Islet of Langerhans (tissue), 1 donor: ENCODE measurements at regions not wholly inside any gene's neighbourhood (a gene's known extent, or its start where the extent isn't known, plus 50 kb on each side); places are given as distances from the start of the nearest gene placed in this dataset.

ENCODE experiments used
- FAIRE-seq: peaks from one replicate; lab custom pipeline; 2011; peaks lifted over from hg19 to GRCh38; lab: Jason Lieb, UNC

DNA sequence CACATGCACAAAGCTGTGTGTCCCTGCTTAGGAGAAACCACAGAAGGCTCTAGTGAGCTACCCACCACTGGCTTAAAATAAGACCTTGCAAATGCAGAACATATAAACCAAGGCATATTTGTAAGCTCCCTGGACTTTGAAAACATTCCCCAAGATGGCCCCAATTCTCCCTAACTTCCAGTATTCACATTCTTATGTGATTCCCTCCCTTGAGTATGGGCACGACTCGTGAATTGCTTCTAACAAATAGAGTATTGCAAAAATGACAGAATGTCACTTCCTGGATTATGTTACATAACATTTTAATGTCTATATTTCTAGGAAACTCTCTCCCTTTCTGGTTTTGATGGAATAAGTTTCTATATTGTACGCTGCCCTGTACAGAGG, 131.8 kb upstream of the MCTP2 start:
- no peak for FAIRE-seq

DNA sequence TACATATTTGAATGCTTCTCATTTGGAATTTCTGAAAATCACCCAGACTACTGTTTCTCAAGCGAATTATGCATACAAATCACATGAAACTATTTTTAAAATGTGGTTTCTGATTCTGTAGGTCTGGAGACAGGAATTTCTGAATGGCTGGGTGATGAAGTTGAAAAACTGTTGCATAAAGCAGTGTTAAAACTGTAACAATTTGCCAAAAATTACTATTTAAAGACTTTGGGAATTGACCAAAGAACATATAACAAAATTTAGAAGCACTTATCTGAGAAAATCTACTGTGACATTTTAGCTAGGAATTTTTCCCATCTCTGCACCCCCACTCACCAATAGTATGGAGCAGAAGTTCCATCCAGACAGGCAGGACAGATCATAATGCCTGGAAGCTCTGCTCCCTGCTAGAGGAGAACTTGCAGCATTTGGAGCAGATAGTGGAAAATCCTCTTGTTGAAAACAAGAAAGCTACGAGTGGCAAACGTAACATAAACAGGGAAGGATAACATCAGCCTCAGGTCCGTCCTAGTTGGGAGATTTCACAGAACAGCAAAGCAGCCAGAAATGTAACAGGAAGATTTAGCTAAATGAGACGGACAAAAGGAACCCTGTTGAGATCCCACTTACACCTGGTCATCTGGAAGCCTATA, 132.3 kb upstream of the MCTP2 start:
- FAIRE-seq, result no peak

DNA sequence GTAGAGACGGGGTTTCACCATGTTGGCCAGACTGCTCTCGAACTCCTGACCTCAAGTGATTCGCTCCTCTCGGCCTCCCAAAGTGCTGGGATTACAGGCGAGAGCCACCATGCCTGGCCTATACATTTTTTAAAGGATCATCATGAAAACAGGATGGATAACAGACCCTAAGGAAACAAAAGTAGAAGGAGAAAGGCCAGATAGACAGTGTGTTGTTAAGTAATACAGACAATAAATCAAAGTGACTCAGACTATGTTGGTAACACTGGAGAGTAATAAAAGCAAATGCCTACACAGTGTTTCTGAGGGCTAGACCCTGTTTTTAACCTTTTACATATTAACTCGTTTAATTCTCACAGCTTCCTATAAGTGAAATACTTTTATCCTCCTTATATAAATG, 133.8 kb upstream of the MCTP2 start:
- FAIRE-seq, result no peak

DNA sequence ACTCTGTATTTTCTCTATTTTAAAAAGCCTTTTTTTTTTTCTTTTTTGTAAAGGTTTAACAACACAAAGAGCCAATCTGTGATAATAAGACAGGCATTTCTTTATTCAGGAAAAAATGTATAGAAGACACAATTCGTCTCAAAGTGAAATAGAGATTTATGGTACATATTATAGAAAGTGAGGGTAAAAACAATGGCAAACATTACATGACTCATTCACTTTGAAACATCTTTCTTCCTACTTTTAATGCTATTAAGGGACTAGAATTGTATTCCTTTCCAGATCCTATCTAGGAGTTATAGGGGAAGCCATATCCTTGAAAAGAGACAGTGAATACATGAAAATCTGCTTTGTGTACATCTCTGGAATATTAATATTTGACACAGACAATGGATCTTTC, 137.1 kb upstream of the MCTP2 start:
- no peak for FAIRE-seq

DNA sequence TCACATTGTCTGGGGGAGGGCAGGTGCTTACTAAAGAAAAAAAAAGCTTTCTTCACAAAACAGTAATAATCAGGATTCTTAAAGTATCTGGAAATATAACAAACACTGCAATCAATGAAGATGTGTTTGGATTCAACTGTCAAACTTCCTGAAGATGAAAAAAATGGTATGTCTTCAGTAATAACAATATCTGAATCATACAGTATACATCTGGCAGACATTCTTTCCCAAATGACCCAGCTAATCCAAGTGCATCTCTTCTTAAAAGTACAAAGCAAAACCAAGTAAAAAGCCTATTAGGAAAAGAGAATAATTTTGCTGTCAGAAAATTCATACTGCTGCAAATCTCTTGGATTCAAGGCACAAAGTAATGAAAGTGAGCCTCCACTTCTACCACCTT, 145.0 kb upstream of the MCTP2 start:
- no peak for FAIRE-seq

DNA sequence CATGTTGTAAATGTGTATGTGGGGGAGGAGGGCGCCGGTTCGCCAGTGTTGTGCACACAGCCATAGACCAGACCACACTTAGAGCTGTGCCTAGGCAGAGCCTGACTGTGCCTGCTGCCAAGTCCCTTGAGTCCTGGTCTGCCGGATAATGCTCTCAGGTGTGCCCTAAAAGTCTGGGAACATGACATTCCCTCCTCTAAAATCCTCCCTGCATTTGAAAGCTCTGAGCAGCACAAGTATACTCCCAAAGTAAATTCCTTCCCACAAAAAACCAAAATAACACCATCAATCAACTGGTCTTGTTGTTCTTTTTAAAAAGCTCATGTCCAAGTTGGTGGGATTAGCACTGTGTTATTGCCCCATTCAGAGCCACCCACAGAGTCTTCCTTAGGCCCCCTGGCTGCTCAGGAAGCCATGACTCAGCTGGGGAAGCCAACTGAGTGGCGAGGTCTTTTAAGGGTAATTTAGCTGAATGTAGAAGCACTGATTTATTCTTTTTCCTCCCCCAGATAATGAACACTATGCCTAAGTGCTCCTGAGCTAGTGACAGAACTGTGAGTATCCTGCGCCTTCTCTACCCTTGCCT, 147.8 kb upstream of the MCTP2 start:
- no peak for FAIRE-seq

DNA sequence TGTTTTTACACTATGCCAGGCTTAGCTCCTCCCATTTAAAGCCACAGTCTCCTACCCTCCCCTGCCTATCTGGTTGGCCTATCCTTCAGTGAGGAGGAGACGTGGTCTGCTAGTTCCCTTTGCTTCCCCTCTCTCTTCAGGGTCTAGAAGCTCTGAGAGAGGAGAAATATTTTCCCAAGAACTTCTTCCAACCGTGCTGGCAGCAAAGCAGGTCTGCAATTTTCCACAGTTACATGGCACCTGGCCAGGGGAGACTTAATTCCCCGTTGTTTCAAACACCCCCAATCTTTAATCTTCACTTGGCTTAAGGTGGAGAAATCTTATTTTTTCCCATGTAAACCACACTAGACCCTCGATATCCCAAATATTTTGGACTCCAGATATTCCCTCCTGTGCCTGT, 149.5 kb upstream of the MCTP2 start:
- FAIRE-seq, result no peak

DNA sequence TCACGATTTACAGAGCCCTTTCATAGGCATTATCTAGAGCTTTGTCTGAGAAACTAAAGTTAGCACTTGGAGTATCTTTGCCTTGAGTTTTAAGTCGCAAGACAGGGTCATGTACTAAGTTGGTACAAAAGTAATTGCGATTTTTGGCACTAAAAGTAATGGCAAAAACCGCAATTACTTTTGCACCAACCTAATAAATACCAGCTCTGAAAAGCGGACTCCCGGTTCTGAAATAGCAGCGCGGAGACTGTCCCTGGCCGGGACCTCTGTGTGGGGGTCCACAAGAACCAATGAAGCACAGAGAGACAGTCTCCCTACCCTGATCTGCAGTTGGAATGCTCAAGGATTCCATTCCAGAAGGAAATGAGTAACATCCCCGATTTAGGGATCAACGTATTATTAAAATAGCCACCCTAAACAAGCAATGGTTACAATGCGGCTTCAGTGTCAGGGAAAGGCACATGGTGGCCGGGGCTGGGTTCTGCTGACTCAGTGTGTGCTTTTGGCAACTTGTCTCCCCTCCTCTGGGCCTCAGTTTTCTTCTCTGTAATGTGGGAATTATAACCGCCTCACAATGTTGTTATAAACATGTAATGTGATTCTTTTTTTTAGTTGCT, 150.3 kb upstream of the MCTP2 start:
- FAIRE-seq, result no peak

DNA sequence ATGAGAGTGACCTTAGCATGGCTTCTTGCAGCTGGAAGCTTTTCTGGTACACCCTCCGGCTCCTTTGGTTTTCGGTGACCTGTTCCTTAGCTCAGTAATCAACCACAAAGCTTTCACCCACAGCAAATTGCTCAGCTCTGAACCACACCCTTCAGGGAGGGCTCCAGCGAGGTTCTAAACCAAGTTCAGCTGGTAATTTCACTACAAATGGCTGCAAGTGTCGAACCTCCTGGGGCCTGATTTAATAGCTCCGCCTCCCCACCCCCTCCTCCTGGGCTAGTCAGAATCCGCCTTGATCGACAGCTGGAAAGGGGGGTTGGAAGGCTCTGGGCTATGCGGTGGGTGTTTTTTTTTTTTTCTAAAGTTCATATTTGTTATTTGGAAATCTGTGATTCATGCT, 150.9 kb upstream of the MCTP2 start:
- FAIRE-seq, result no peak

DNA sequence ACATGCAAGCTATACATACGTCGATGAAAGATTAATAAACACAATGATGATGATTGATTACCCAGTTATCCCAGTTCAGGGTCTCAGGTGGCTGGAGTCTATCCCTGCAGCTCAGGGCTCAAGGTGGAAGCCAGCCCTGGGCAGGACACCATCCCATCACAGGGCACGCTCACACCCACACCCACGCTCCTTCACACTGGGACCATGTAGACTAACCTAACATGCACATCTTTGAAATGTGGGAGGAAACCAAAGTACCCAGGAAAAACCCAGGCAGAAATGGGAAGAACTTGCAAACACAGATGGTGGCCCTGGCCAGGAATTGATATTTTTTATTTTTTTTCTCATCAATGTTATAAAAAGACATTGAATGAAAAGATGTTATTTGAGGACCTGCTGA, 151.4 kb upstream of the MCTP2 start:
- no peak for FAIRE-seq

DNA sequence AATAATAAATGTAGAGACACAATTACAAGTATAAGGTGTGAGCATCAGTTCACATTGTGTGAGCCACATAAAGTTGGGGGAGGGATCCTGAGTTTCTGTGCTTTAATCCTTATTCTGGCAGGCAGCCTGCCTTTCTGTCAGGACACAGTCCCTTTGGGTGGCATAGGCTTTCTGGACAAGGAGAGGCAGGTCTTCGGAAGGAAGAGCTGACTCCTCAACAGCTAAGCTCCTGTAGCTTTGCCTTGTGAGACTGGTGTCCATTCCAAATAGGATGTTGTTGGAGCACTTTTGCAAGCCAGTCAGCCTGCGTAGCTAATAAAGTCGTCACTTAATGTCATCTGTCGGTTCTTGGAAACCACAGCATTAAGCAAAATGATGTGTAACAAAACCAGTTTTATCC, 151.9 kb upstream of the MCTP2 start:
- FAIRE-seq, result no peak

DNA sequence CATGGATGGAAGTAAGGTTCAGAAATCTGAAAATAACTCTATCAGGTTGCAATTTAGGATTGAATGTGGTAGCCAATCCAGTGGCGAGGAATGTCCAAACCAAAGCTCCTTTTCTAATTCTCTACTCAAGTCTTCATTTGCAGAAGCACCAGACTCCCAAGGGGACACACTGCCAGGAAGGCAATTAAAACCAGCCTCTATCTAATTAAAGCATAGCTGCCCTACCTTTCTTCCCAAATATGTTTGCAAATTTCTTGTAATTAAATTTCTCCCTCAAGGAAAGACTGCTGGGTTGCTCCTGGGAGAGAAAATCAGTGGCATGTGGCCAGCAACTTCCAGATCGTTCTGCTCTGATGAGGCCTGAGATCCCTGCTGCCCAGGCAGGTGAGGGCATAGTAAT, 153.4 kb upstream of the MCTP2 start:
- FAIRE-seq, result no peak

DNA sequence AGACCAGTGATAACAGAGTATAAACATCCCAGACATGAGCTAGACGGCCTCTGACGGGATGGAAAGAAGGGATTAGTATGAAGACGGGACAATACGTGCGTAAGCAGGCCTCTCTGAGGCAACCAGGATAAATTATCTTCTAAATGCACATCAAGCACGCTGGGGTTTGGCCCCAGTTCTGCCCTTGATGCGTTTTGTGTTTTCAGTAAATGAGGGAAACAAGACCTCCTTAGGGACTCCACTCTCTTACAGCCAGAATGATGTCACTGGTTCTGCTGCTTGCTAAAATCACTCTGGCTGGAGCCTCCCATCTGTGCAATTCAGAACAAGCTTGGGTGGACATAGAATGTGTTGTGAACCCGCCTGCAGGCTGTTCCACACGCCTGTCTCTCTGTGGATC, 156.0 kb upstream of the MCTP2 start:
- no peak for FAIRE-seq

DNA sequence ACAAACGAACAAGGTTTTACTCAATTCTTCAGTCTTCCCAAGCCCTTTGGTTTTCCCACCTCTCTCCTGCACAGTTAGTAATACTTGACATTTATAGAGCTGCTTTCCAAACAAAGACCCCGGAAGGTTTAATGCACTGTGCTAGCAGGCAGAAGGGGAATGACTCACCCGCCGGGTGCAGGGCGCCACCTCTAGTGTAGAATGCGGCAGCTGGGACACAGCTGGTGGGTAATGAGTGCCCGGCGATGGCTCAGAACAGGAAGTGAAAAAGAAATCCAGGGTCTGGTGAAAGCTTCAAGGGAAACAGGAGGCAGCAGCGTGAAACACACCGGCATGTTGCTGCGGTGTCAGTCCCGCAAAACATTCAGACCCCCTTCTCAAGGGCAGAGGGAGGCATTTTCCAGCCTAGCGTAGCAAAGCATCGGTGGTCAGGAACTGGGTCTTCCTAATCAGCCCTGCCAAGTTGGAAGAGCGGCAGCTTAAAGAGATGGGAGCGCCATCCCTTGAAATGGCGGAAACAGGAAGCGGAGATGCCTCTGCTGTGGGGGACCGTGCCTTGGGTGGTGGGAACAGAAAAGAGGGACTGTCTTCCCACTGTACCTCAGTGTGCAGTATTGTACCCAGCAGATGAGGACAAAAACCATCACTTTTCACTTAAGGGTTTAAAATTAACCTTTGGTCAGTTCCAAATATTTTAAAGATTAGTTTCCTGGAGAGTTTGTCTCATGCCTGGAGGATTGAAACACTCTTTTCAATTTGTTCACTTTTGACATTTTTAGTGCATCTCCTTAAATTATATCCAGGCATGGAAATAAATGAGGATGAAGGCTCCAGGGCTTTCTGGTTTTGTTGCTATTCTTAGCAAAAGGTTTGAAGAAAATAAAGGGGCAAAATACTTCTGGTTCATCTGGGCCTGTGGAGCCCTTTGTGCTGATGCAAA, 160.7 kb upstream of the MCTP2 start:
- FAIRE-seq, result no peak

DNA sequence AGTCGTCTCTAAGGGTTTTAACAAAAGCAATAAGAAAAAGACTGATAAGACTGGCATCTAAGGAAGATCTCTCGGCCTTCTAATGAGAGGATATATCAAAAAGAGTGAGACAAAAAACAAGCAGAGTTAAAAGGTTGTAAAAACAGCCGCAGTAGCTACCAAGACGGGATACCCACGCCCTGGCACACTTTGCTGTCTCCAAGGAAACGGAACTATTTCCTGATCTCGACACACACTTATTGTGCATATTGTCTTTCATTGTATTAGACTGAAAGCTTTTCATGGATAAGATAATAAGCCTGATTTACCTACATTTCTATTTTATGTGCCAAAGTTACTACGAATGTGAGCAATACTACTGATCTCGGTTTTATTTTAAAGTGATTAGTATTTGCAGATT, 161.5 kb upstream of the MCTP2 start:
- no peak for FAIRE-seq

DNA sequence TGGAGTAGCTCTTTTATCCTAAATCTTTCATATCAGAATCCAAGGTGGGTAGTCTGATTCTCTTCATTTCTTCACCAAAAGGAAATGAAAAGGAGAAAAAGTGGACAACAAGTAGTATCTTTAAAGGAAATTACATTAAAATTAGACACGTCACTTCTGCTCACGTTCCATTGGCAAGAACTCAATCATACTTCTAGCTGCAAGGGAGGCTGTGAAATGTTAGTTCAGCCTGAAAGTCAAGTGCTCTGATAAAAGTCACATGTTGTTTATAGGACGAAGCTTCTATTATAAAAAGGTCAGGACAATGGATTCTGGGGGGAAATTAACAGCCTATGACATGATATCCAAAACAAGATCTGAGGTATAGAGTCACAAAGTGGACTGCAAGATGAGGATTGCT, 164.6 kb upstream of the MCTP2 start:
- no peak for FAIRE-seq

DNA sequence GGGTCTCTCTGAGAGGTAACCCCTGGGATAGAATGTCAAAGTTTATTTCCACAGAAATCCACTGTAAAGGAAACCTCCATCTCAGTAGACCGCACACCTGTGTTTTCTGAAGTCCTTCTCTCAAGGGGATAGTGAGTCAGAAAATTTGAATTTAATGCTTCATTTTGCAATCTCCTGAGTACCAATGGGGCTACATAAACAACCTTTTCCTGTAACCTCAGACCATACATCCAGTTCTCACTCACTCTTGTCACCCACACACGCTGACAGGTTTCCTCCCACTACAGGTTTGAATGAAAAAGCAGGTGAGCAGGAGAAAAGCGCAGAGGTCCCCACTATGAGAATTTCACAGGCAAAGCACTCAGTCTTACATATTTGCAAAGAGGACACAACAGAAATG, 165.3 kb upstream of the MCTP2 start:
- FAIRE-seq, result no peak

DNA sequence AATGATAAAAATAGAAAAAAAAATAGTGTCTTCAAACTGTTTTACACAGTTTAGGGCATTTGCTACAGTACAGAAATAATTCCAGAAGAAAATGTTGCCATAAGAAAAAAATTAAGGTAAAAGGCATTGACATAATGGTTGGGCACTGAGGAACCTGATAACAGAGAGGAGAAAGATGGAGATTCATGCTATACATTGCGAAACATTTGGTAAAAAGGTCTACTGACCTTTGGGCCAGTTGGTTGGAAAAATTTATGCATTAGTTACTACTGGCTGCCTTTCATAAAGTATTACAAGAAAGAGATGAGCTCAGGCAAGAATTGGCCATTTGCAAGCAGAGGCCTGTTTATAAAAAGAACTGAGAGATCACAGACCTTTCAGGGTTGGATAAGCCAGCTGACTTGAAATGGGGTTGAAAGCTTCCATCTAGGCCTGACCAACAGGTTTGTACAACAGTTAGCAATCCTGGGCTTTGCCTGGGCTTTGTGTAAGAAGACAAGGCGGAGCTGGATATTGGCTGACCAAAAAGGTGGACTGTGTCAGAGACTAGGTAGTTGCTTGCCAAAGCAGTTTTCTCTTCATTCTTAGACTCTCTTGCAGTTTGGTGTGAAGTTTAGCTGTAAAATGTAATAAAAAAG, 166.6 kb upstream of the MCTP2 start:
- no peak for FAIRE-seq

DNA sequence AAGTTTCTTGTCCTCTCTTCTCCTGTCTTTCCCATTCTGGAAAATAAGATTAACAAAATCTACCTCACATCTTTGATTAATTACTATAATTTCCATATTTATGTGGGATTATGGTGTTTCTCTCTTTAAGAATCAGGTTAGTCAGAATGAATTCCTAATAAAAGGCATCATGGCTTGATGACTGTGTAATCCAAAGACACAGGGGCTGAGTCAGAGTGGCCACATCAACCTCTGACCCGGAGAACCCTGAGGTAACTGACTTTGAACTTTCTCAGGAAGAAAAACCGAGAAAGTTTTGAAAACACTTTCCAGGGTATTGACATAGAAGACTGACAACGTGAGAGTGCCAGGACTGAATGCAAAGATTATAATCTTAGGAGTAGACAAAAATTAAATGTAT, 170.3 kb upstream of the MCTP2 start:
- no peak for FAIRE-seq

DNA sequence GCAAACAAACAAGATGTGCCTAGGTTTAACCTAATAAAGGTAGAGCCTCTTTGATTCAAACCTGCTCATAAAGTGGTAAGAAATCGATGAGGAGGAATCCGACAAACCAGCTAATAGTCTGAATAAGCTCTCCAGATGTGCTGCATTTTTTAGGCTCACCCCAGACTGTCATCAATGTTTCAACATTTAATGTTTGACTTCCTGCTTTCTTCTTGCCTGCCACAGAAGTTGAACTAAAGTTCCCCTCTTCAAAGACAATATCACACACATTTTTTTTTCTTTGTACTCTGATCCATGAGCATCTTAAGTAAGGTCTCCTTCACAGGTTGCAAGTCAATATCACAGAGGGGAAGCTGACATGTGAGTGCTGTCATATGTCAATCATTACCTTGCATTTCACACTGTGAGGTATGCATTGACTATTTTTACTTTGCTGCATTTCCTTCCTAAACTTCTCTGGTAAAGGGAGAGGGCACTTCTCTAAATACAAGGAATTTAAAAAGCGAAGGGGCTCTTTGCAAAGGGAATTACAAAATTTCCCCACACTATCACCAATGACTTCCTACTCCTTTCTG, 172.3 kb upstream of the MCTP2 start:
- no peak for FAIRE-seq

DNA sequence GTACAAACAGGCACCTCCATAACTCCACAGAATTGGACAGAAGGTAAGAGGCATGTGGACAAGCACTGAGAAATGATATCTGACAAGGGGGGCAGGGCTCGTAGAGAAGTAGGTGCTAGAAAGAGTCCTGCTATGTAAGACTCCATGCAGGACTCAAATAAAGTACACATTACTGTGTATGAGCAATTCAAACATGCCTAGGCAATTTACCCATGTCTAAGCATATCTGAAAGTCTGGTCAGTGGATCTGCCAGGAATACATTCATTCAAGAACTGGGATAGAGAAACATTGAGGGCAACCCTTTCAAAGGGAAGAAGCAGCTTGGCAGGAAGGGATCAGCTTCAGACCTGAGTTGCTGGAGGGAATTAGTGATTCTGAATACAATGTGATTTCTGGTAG, 174.1 kb upstream of the MCTP2 start:
- FAIRE-seq, result no peak

DNA sequence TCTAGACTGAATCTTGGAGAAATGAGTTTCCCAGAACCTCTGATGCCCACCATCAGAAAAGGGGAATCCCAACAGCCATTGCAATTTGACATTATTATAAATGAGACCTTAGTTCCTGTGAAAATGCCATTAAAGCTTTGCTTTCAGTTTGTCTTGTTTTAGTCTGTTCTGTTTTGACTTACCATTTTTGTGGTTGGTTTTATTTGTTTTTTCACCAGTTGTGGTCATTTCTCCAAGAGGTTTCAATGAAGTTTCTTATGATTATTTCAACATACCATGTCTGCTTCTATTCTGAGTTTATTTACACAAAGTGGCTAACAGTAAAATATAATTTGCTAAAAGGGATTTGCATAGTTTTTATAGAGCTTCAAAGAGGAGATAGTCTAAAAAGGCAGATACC, 175.0 kb upstream of the MCTP2 start:
- no peak for FAIRE-seq
